ENCODE measurements at regions not wholly inside any gene's neighbourhood (a gene's known extent, or its start where the extent isn't known, plus 50 kb on each side); places are given as distances from the start of the nearest gene placed in this dataset.

DNA sequence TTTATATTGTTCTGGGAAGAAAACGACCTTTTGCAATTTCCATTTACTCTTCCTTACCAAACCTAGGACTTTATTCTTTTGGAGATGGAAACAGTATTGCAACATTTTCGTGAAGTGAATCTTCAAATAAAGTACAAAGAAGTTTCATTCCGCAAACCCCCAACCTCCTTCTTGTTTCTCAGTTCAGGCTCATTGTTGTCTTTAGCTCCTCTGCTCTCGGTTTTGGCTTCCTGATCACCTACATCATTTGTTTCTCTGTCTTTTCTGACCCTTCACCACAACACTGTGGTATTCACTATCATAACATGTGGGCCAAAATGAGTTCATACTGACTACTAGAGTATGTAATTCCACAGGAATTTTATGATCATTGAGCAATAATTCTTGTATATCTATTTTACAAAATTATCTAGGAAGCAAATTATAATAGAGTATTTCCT is 266.8 kb downstream of the ADAMTS20 start:
- Histone ChIP-seq H3K27ac (ENCODE audit: poor library complexity, severe bottlenecking) (peak overlapping the region; percentile 72), H3K9me3 (ENCODE audit: severe bottlenecking) (no peaks in the 10 kb centered on the region), H3K4me3 (ENCODE audit: severe bottlenecking) (no peak overlapping the region), H3K36me3 (ENCODE audit: low read depth) (no peaks in the 10 kb centered on the region), H3K4me1 (ENCODE audit: insufficient read depth, poor library complexity, severe bottlenecking) (peaks cover 22% of the 10 kb centered on the region), H3K27me3 (ENCODE audit: insufficient read depth, poor library complexity, severe bottlenecking) (no peaks in the 10 kb centered on the region)
- TF ChIP-seq, protein P1, sequence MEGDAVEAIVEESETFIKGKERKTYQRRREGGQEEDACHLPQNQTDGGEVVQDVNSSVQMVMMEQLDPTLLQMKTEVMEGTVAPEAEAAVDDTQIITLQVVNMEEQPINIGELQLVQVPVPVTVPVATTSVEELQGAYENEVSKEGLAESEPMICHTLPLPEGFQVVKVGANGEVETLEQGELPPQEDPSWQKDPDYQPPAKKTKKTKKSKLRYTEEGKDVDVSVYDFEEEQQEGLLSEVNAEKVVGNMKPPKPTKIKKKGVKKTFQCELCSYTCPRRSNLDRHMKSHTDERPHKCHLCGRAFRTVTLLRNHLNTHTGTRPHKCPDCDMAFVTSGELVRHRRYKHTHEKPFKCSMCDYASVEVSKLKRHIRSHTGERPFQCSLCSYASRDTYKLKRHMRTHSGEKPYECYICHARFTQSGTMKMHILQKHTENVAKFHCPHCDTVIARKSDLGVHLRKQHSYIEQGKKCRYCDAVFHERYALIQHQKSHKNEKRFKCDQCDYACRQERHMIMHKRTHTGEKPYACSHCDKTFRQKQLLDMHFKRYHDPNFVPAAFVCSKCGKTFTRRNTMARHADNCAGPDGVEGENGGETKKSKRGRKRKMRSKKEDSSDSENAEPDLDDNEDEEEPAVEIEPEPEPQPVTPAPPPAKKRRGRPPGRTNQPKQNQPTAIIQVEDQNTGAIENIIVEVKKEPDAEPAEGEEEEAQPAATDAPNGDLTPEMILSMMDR (IDR thresholded peaks at IDR 0.05; ENCODE audit: poor library complexity, severe bottlenecking), result no peak
- DNase-seq (ENCODE audit: low spot score), result no peak
- peak; percentile 98 for ATAC-seq (ENCODE audit: low read depth)

DNA sequence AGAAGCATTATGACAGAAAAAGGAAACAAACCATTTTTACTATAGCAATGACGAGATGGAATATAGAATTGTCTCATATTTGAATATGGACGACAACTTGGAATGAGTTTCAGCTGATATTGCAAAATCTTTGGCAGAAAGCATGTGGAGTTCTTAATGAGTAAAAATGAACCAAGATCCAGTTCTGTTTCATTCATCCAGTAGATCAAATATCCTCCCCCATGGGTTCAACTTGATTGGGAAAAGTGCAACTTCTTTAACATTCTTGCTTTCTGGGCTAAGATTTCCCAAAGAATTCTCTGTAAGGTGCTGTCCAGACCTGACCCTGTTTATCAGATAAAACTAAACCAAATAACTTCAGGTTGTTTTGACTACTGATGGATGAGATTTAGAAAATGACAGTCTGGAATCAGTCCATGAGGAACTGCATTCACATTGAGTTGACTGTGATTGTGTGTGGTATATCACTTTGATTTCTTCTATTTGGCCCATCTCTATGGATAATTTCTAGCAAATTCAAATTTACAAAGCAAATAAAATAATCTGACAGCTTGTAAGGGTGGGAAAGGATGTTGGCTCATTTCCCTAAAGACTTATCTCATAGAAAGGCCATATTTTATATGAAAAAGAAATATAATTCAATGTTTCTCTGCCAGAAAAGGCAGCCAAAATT is 267.4 kb downstream of the ADAMTS20 start:
- peak overlapping the region; percentile 72 for H3K27ac ChIP-seq (ENCODE audit: poor library complexity, severe bottlenecking)
- H3K27me3 ChIP-seq (ENCODE audit: insufficient read depth, poor library complexity, severe bottlenecking), result no peaks in the 10 kb centered on the region
- DNase-seq (ENCODE audit: low spot score) (no peak), ATAC-seq (ENCODE audit: low read depth) (no peak; the same call in 2 of the 3 replicates)
- H3K36me3 ChIP-seq (ENCODE audit: low read depth), result no peaks in the 10 kb centered on the region
- H3K9me3 ChIP-seq (ENCODE audit: severe bottlenecking), result no peaks in the 10 kb centered on the region
- no peak overlapping the region for H3K4me3 ChIP-seq (ENCODE audit: severe bottlenecking)
- TF ChIP-seq, protein P1 (IDR thresholded peaks at IDR 0.05; ENCODE audit: poor library complexity, severe bottlenecking), result no peak
- peaks cover 22% of the 10 kb centered on the region for H3K4me1 ChIP-seq (ENCODE audit: insufficient read depth, poor library complexity, severe bottlenecking)

DNA sequence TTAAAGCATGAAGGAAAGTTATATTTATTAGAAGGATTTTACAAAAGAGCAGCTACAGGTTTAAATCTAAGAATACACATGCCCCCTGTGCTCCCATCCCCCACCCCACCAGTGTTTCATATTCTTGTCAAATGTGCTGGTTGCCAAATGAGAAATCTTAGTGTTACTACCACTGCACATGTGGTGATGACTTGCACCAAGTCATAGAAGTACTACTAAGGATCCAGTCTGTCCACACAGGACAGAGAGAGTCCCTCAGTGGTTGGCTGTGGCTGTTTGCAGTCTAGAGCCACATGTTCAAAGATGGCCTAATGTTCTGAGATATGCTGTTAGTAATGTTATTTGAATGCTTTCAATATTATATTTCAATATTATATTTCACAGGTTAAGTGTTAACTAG is 268.8 kb downstream of the ADAMTS20 start:
- no peaks in the 10 kb centered on the region for H3K36me3 ChIP-seq (ENCODE audit: low read depth)
- ATAC-seq (ENCODE audit: low read depth) (no peak), DNase-seq (ENCODE audit: low spot score) (no peak)
- H3K4me1 ChIP-seq (ENCODE audit: insufficient read depth, poor library complexity, severe bottlenecking), result peaks cover 22% of the 10 kb centered on the region
- H3K4me3 ChIP-seq (ENCODE audit: severe bottlenecking), result no peak overlapping the region
- H3K27ac ChIP-seq (ENCODE audit: poor library complexity, severe bottlenecking), result no peak overlapping the region
- H3K9me3 ChIP-seq (ENCODE audit: severe bottlenecking), result no peaks in the 10 kb centered on the region
- TF ChIP-seq, protein P1 (IDR thresholded peaks at IDR 0.05; ENCODE audit: poor library complexity, severe bottlenecking), result no peak
- H3K27me3 ChIP-seq (ENCODE audit: insufficient read depth, poor library complexity, severe bottlenecking), result no peaks in the 10 kb centered on the region

DNA sequence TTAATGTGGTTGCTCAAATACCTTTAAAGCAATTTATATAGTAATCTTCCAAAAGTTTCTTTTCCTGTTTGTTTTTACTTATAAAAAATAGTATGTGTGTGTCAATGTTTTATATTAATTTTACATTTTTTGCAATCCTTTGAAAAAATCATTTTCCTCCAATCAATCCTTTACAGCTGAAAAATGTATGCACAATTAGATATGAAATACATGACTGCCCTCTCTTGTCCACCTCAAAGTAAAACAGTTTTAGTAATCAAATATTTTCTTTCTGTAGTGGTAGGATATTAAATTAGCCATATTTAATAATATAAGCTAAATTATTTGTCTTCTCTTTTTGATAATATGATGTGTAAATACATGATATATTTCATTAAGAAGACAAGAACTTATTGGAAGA is 269.9 kb downstream of the ADAMTS20 start:
- peaks cover 30% of the 10 kb centered on the region for H3K4me1 ChIP-seq (ENCODE audit: insufficient read depth, poor library complexity, severe bottlenecking)
- H3K27ac ChIP-seq (ENCODE audit: poor library complexity, severe bottlenecking), result no peak overlapping the region
- no peak for ATAC-seq (ENCODE audit: low read depth)
- H3K4me3 ChIP-seq (ENCODE audit: severe bottlenecking), result no peak overlapping the region
- no peaks in the 10 kb centered on the region for H3K36me3 ChIP-seq (ENCODE audit: low read depth)
- no peaks in the 10 kb centered on the region for H3K27me3 ChIP-seq (ENCODE audit: insufficient read depth, poor library complexity, severe bottlenecking)
- DNase-seq (ENCODE audit: low spot score), result no peak
- H3K9me3 ChIP-seq (ENCODE audit: severe bottlenecking), result no peaks in the 10 kb centered on the region
- TF ChIP-seq, protein P1 (IDR thresholded peaks at IDR 0.05; ENCODE audit: poor library complexity, severe bottlenecking), result peak; percentile 77

DNA sequence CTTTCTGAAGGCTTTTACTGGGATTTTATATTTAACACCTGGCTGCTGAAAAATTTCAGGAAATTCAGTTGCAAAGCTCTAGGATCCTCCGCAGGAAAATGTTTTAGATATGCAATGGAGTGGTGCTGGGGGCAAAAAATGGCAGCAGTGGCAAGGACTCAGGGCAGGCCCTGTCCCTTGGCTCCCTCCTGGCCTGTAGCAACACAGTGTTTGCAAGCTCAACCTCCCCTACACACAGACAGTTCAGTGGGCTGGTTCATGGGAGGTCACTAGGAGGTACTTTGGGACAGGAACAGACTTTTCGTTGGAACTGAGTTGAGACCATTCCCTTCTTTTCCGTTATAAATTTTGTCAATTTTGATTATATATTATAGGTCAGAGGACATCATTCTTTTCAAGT is 270.4 kb downstream of the ADAMTS20 start:
- Histone ChIP-seq H3K9me3 (ENCODE audit: severe bottlenecking) (no peaks in the 10 kb centered on the region), H3K27me3 (ENCODE audit: insufficient read depth, poor library complexity, severe bottlenecking) (no peaks in the 10 kb centered on the region), H3K27ac (ENCODE audit: poor library complexity, severe bottlenecking) (no peak overlapping the region), H3K4me3 (ENCODE audit: severe bottlenecking) (no peak overlapping the region), H3K4me1 (ENCODE audit: insufficient read depth, poor library complexity, severe bottlenecking) (peaks cover 30% of the 10 kb centered on the region), H3K36me3 (ENCODE audit: low read depth) (no peaks in the 10 kb centered on the region)
- TF ChIP-seq, protein P1 (IDR thresholded peaks at IDR 0.05; ENCODE audit: poor library complexity, severe bottlenecking), result no peak
- DNase-seq (ENCODE audit: low spot score) (no peak), ATAC-seq (ENCODE audit: low read depth) (no peak)
